Liver (tissue), 7 donors: ENCODE measurements at regions not wholly inside any gene's neighbourhood (a gene's known extent, or its start where the extent isn't known, plus 50 kb on each side); places are given as distances from the start of the nearest gene placed in this dataset.

ENCODE experiments used
- DNase-seq: peaks from one replicate; pipeline ENCODE4 v3.0.0-alpha.2; 2017; ENCODE audit warnings: low spot score
- H3K27ac ChIP-seq, 2 donors: one replicate each; pipeline ENCODE4 v1.7.0; 2013; ENCODE audit warnings: inconsistent platforms in 2 of 2, low read length in 2 of 2, control low read depth in 1 of 2, low read depth in 1 of 2, mild to moderate bottlenecking in 1 of 2
- H3K27me3 ChIP-seq, 4 donors: one replicate each; pipeline versions ENCODE4 v1.6.1 to v1.7.0; 2013; ENCODE audit warnings: low read length in 3 of 4, inconsistent platforms in 1 of 4, mild to moderate bottlenecking in 1 of 4, moderate library complexity in 1 of 4; ENCODE audit not compliant: control insufficient read depth in 4 of 4, insufficient read depth in 4 of 4
- H3K36me3 ChIP-seq, 4 donors: one replicate each; pipeline versions ENCODE4 v1.6.1 to v1.7.0; 2013; ENCODE audit warnings: low read length in 3 of 4, mild to moderate bottlenecking in 3 of 4, low read depth in 1 of 4, moderate library complexity in 1 of 4; ENCODE audit not compliant: control insufficient read depth in 4 of 4, insufficient read depth in 3 of 4
- H3K4me1 ChIP-seq, 4 donors: one replicate each; pipeline versions ENCODE4 v1.6.1 to v1.7.0; 2013; ENCODE audit warnings: low read length in 3 of 4, mild to moderate bottlenecking in 3 of 4, moderate library complexity in 1 of 4; ENCODE audit not compliant: control insufficient read depth in 4 of 4, insufficient read depth in 4 of 4
- H3K4me3 ChIP-seq, 3 donors: one replicate each; pipeline versions ENCODE4 v1.6.1 to v1.7.0; 2013; ENCODE audit warnings: low read length in 3 of 3, control low read depth in 1 of 3, low read depth in 1 of 3, mild to moderate bottlenecking in 1 of 3
- H3K9ac ChIP-seq, 2 donors: one replicate each; pipeline ENCODE4 v1.7.0; 2013; ENCODE audit warnings: low read length in 2 of 2, mild to moderate bottlenecking in 2 of 2, moderate library complexity in 2 of 2, control low read depth in 1 of 2, low read depth in 1 of 2
- H3K9me3 ChIP-seq, 4 donors: one replicate each; pipeline versions ENCODE4 v1.6.1 to v1.7.0; 2013; ENCODE audit warnings: low read length in 3 of 4; ENCODE audit not compliant: control insufficient read depth in 4 of 4
- EGR1 ChIP-seq, 2 donors: IDR thresholded peaks; 2 replicates each; pipeline ENCODE4 v1.6.1; 2016 to 2018; ENCODE audit warnings: antibody characterized with exemption in 2 of 2, low read depth in 2 of 2
- FOXA1 ChIP-seq: IDR thresholded peaks from 2 replicates; pipeline ENCODE4 v1.6.1; 2016; ENCODE audit warnings: antibody characterized with exemption
- GABPA ChIP-seq, 2 donors: IDR thresholded peaks in 1 of 2; conservative IDR thresholded peaks in 1 of 2; 2 replicates each; pipeline ENCODE4 v1.6.1; 2016; ENCODE audit warnings: antibody characterized with exemption in 2 of 2, mild to moderate bottlenecking in 1 of 2, moderate library complexity in 1 of 2
- HNF4G ChIP-seq: IDR thresholded peaks from 2 replicates; pipeline ENCODE4 v1.6.1; 2016; ENCODE audit warnings: antibody characterized with exemption
- JUND ChIP-seq, 2 donors: IDR thresholded peaks; 2 replicates each; pipeline ENCODE4 v1.6.1; 2016; ENCODE audit warnings: antibody characterized with exemption in 2 of 2
- NR2F2 ChIP-seq: IDR thresholded peaks from 2 replicates; pipeline ENCODE4 v1.6.1; 2016; ENCODE audit warnings: antibody characterized with exemption
- RAD21 ChIP-seq, 2 donors: IDR thresholded peaks; 2 replicates each; pipeline ENCODE4 v1.6.1; 2016; ENCODE audit warnings: antibody characterized with exemption in 2 of 2, mild to moderate bottlenecking in 2 of 2
- RXRA ChIP-seq, 2 donors: IDR thresholded peaks; 2 replicates each; pipeline ENCODE4 v1.6.1; 2017 to 2018; ENCODE audit warnings: antibody characterized with exemption in 2 of 2, mild to moderate bottlenecking in 1 of 2
- SP1 ChIP-seq: IDR thresholded peaks from 2 replicates; pipeline ENCODE4 v1.6.1; 2018; ENCODE audit warnings: antibody characterized with exemption, mild to moderate bottlenecking
- TAF1 ChIP-seq: conservative IDR thresholded peaks from 2 replicates; pipeline ENCODE4 v1.6.1; 2016; ENCODE audit warnings: antibody characterized with exemption, mild to moderate bottlenecking
- YY1 ChIP-seq: IDR thresholded peaks from 2 replicates; pipeline ENCODE4 v1.6.1; 2016; ENCODE audit warnings: antibody characterized with exemption, mild to moderate bottlenecking
- WGBS: extraction: QIAGEN DNeasy Blood & Tissue Kit; methylation state at CpG from one replicate; pipeline ENCODE4 v1.1.7; 2013; 5-methylcytosine and 5-hydroxymethylcytosine counted together
- TF ChIP-seq, protein P1 (sequence below): IDR thresholded peaks from 2 replicates; pipeline ENCODE4 v1.6.1; 2016; ENCODE audit warnings: antibody characterized with exemption
- TF ChIP-seq, protein P2 (sequence below): IDR thresholded peaks from 2 replicates; pipeline ENCODE4 v1.6.1; 2016; ENCODE audit warnings: antibody characterized with exemption
- TF ChIP-seq, protein P3 (sequence below): IDR thresholded peaks from 2 replicates; pipeline ENCODE4 v1.6.1; 2016; ENCODE audit warnings: antibody characterized with exemption
- donor health status: healthy.
- donor health status: healthy.
- donor health status: healthy.
- donor health status: healthy.

DNA sequence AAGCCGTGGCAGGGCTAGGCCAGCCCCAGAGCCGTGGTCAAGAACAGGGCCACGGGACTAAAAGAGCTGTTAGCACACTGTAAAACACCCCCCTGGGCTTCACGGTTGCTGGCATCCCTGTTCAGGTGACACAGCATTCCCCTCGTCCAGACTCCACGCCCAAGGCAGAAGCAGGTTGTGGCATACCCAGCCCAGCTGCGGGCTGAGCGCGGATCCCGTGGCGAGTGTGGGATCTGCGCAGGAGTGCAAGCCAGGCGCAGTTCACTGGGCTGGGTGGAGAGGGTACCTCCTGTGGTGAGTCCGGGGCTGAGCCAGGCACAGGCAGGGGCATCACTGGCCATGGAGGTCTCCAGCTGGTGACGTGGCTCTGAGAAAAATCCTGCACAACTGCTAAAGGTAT, 199.1 kb downstream of the FZD1 start:
- DNase-seq: no peak
- H3K27me3 ChIP-seq: no peaks in the 10 kb centered on the region
- 85% methylated on average over 15 of the region's 15 CpGs for WGBS

DNA sequence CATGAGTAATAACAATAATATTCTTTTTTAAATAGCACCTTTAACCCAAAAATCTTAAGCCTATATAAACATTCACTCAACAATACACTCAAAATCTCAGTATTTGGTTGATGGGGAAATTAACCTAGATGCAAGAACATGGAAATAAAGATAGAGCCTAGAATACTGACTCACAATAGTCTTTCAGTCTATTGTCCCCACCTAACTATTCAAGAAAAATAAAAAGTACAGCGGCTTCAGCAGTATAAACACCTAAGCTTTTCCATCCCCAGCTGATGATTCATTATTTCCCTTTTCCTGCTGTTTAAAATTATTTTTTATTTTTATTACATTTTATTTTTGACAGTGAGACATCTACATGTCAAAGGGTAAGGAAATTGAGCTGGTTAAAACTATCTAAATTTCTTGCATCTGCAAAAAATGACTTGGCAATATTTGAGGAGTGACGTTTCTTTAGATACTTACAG, 201.4 kb downstream of the FZD1 start:
- Histone ChIP-seq H3K27ac (no peak overlapping the region), H3K27me3 (no peaks in the 10 kb centered on the region), H3K4me1 (no peaks in the 10 kb centered on the region), H3K9me3 (peaks cover 0 to 3% (median 0%) of the 10 kb centered on the region in 4 donors), H3K9ac (no peak overlapping the region), H3K36me3 (no peaks in the 10 kb centered on the region), H3K4me3 (no peak overlapping the region)
- no peak for DNase-seq
- TF ChIP-seq JUND (IDR thresholded peaks at IDR 0.05) (no peak), GABPA (IDR thresholded peaks at IDR 0.05 in 1 of 2, conservative IDR thresholded peaks at IDR 0.05 in 1 of 2) (no peak), TAF1 (no peak)
- TF ChIP-seq, protein P1, sequence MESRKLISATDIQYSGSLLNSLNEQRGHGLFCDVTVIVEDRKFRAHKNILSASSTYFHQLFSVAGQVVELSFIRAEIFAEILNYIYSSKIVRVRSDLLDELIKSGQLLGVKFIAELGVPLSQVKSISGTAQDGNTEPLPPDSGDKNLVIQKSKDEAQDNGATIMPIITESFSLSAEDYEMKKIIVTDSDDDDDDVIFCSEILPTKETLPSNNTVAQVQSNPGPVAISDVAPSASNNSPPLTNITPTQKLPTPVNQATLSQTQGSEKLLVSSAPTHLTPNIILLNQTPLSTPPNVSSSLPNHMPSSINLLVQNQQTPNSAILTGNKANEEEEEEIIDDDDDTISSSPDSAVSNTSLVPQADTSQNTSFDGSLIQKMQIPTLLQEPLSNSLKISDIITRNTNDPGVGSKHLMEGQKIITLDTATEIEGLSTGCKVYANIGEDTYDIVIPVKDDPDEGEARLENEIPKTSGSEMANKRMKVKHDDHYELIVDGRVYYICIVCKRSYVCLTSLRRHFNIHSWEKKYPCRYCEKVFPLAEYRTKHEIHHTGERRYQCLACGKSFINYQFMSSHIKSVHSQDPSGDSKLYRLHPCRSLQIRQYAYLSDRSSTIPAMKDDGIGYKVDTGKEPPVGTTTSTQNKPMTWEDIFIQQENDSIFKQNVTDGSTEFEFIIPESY: no peak
- TF ChIP-seq, protein P2, sequence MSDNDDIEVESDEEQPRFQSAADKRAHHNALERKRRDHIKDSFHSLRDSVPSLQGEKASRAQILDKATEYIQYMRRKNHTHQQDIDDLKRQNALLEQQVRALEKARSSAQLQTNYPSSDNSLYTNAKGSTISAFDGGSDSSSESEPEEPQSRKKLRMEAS: no peak
- 64% methylated on average over 2 of the region's 2 CpGs for WGBS

More for the DNA sequence above, 199.1 kb downstream of the FZD1 start:
- H3K9me3 ChIP-seq: peaks cover 0 to 3% (median 0%) of the 10 kb centered on the region in 4 donors
- H3K27ac ChIP-seq: no peak overlapping the region
- TF ChIP-seq FOXA1 (no peak), EGR1 (IDR thresholded peaks at IDR 0.05; ENCODE audit: low read depth in 2 of 2) (no peak), RAD21 (IDR thresholded peaks at IDR 0.05) (no peak), JUND (IDR thresholded peaks at IDR 0.05) (no peak), YY1 (no peak), NR2F2 (no peak), HNF4G (no peak), RXRA (IDR thresholded peaks at IDR 0.05) (no peak), SP1 (no peak)
- TF ChIP-seq, protein P2: no peak
- TF ChIP-seq, protein P3, sequence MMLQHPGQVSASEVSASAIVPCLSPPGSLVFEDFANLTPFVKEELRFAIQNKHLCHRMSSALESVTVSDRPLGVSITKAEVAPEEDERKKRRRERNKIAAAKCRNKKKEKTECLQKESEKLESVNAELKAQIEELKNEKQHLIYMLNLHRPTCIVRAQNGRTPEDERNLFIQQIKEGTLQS: no peak
- no peaks in the 10 kb centered on the region for H3K36me3 ChIP-seq
- no peak overlapping the region for H3K4me3 ChIP-seq
- no peaks in the 10 kb centered on the region for H3K4me1 ChIP-seq
- no peak overlapping the region for H3K9ac ChIP-seq

DNA sequence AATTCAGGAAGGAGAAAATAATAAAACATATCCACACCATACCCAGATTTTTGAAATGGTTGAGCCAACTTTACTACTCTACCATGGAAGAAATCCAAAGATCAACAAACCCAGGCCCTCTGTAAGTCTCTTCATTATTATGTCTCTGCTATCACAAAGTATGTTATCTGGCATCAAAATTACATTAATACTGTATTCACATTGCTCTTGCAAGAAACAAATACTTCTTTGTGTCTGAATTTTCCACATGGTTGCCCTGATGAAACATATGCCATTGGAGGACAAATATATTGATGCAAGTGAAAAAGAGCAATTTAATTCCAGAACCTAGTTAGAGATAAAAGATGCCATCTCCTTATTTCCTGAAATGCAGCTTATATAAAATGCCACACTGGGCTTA, 204.0 kb downstream of the FZD1 start:
- H3K27ac ChIP-seq: no peak overlapping the region
- H3K4me3 ChIP-seq: no peak overlapping the region
- no peaks in the 10 kb centered on the region for H3K4me1 ChIP-seq
- H3K27me3 ChIP-seq: no peaks in the 10 kb centered on the region
- no peak for DNase-seq
- no peak for TF ChIP-seq TAF1
- TF ChIP-seq HNF4G: no peak
- TF ChIP-seq, protein P1: no peak
- TF ChIP-seq, protein P2: no peak
- TF ChIP-seq JUND (IDR thresholded peaks at IDR 0.05): no peak
- no peaks in the 10 kb centered on the region for H3K9me3 ChIP-seq
- no peak overlapping the region for H3K9ac ChIP-seq
- no peaks in the 10 kb centered on the region for H3K36me3 ChIP-seq
